Fibroblast of lung (primary cell): ENCODE measurements at regions not wholly inside any gene's neighbourhood (a gene's known extent, or its start where the extent isn't known, plus 50 kb on each side); places are given as distances from the start of the nearest gene placed in this dataset.

Experiments
- CTCF ChIP-seq, 2 donors: IDR thresholded peaks in 1 of 2; conservative IDR thresholded peaks in 1 of 2; 1 replicate in 1 of 2; 2 replicates in 1 of 2; pipeline ENCODE4 v1.5.1; 2011 to 2012; ENCODE audit warnings: low read length in 2 of 2, control low read depth in 1 of 2, inconsistent platforms in 1 of 2, low read depth in 1 of 2, mild to moderate bottlenecking in 1 of 2
- EZH2 ChIP-seq: IDR thresholded peaks from 2 replicates; pipeline ENCODE4 v1.5.1; 2012; ENCODE audit warnings: low read length, control low read depth, mild to moderate bottlenecking; ENCODE audit errors: missing control alignments

GRCh38 chr2:151113318-151113717 is 148.3 kb downstream of the RBM43 start:
- TF ChIP-seq CTCF (conservative IDR thresholded peaks at IDR 0.05 in 1 of 2, IDR thresholded peaks at IDR 0.05 in 1 of 2; ENCODE audit: low read depth in 1 of 2, low read length in 2 of 2) (no peak), EZH2 (no peak)
